HG03064 (cell line): ENCODE measurements at regions not wholly inside any gene's neighbourhood (a gene's known extent, or its start where the extent isn't known, plus 50 kb on each side); places are given as distances from the start of the nearest gene placed in this dataset.
"Not testable (repeated sequence)": the region's sequence is repeated elsewhere in the genome, so short reads cannot be mapped to it uniquely, and the experiment has no call there.

ENCODE experiments used
- ATAC-seq: cut with Tn5 transposase; IDR thresholded peaks from one replicate; pipeline ENCODE4 v1.9.1; 2021; ENCODE audit warnings: low read depth; ENCODE audit not compliant: unreplicated experiment

- no peak for ATAC-seq
These were observed 201.3 kb downstream of the AKAP7 start for GRCh38 chr6:131336596-131336995.

DNA sequence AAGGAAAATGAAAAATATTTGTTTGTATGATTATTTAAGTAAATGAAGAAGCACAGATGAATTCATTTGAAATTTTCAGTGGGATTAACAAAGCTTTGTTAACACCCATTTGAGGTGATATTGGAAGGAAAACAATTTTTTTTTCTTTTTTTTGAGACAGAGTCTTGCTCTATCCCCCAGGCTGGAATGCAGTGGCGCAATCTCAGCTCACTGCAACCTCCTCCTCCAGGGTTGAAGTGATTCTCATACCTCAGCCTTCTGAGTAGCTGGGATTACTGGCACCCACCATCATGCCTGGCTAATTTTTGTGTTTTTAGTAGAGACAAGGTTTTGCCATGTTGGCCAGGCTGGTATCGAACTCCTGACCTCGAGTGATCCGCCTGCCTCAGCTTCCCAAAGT lies 211.6 kb downstream of the AKAP7 start:
- not testable (repeated sequence) for ATAC-seq

DNA sequence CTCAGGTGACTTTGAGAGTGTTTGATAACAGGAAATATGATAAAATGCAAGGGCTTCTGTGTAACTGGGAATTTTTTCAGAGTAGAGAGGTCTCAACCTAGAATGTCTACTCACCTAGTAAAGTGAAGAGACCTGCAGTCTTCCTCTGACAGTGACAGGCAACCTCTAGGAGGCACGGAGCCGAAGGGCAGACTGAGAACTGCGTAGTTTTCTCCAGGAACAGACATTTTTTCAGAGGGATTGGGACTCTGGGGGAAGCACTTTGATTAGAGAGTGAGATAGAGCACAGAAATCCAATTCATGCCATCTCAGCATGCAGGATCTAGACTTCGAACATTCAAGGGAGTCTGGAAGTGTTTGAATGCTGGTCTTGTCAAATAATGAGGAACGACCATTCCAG lies 213.3 kb downstream of the AKAP7 start:
- ATAC-seq, result no peak

DNA sequence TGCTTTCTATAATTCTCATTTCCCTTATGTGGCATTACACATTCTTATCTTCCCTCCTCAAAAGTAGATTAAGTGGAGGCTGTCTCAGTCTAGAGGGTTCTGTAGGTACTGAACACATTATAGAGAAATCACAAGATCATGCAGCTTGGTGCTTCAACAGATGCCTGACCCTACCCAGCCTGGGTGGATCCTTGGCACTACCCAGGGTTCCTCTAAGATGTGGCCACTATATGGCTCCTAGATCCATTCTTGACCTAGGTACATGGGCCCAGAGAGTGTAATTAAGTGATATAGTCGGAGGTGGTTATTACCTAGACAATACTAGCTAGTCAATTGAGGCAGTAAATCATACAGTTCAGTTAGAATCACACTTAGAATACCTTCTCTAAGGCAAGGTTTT lies 213.9 kb downstream of the AKAP7 start:
- ATAC-seq, result no peak

DNA sequence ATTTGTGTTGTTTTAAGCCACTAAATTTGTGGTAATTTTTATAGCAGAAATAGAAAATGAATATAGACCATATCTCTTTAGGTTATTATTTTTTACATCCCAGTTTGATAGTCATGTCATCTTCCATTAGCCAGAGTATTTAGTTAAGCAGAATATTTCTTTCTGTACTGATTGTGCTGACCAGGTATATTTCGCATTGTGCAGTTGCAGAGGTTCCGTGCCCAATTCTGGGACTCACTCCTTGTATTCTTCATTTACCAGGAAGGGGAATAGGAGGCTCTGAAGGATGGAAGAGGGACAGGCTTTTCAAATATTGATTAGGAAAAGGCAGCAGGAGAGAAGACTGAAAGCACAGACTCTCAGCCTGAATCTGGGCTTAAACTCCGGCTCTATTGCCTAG lies 217.8 kb downstream of the AKAP7 start:
- no peak for ATAC-seq

DNA sequence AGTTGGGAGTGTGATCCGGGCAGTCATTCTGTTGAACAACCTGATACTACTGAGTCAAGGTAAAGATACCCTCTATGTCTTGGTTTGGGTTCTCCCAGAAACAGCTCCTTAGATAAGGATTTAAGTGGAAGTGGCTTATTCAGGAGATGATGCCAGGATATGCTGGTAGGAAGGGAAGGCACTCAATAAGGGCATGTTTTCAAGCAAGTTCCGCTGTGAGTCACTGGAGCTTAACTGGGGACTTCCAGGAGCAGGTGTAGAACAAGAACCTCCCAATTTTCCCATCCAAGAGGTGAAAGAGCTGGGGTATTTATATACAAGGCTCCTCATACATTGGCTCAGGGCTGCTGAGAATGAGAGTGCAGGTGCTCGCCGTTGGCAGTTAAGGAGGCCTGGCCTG lies 218.6 kb downstream of the AKAP7 start:
- ATAC-seq, result no peak

DNA sequence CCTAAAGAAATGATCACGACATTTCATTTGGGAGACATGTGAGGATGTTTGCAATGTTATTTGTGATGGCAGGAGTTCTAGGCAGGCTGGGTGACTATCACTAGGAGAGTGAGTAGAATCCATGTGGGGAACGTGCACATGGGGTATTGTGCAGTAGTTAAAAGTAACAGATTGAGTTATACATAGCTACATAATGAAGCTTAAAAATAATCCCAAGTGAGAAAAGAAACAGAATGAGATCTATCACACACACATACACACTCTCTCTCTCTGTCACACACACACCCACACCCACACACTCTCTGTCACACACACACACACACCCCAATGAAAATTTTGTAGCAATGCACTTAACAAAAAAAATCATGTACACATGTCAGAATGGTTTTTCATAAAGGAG lies 218.7 kb upstream of the ARG1 start:
- ATAC-seq, result no peak

DNA sequence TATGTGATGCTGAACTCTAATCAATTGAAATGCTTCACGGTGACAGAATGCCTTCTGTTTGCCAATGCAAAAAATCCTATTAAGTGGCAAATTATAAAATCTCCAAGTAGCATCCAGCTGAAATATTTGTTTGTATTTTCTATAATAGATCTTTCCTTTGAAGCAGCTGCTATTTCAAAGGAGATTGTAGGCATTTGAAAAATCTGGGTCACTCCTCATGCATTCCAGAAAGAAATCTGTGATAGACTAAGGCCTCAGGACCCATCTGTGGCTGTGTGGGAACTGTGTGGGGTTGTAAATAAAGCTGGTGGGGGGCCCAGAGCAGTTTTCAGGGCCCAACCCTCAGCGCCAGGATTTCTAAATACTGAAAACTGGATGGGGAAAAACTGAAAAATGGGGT lies 216.9 kb upstream of the ARG1 start:
- no peak for ATAC-seq

DNA sequence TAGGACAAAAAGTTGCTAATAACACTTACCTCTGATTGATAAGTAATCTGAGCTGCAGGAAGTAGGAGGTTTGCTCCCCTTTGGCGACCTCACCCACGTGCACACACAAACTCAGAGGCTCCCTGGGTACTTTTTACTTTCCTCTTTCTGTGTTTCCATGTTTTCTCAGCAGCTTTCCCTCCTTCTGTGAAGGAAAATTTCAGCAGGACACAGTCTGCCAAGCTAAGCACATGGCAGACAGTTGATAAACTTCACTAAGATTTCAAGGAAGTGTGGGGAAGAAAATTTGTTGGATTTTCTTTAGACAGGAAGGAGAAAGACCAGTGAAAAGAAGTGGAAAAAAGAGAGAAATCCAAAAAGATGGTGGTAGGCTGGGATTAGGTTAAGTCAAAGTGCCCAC lies 215.5 kb upstream of the ARG1 start:
- no peak for ATAC-seq

DNA sequence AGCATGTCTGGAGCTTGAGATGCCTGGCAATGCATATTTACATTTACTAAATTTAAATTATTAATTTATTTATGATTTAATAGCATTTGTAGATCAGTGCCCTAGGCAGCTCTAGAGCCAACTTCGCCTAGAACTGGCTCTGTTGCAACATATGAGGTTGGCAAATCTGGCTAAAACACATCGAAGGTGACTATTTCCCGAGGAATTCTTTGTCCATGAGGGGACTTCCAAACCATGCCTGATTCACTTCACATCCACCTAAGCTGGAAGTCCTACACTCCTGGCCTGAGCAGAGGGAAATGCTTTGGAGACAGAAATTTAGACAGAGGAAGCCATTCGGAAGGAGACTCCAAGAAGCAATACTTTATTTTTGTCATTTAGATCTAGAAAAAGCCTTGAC lies 211.0 kb upstream of the ARG1 start:
- no peak for ATAC-seq

GRCh38 chr6:131362696-131363095 lies 210.3 kb upstream of the ARG1 start:
- ATAC-seq, result no peak

- ATAC-seq, result no peak
These were observed 208.8 kb upstream of the ARG1 start for GRCh38 chr6:131363947-131364834.

GRCh38 chr6:131366223-131366622 lies 206.8 kb upstream of the ARG1 start:
- ATAC-seq, result no peak

- no peak for ATAC-seq
These were observed 205.7 kb upstream of the ARG1 start for GRCh38 chr6:131367206-131367873.

- peak; percentile 69 for ATAC-seq
These were observed 204.7 kb upstream of the ARG1 start for GRCh38 chr6:131368198-131368911.

GRCh38 chr6:131372535-131372934 lies 200.5 kb upstream of the ARG1 start:
- no peak for ATAC-seq

GRCh38 chr6:131377112-131377705 lies 195.8 kb upstream of the ARG1 start:
- ATAC-seq, result no peak

DNA sequence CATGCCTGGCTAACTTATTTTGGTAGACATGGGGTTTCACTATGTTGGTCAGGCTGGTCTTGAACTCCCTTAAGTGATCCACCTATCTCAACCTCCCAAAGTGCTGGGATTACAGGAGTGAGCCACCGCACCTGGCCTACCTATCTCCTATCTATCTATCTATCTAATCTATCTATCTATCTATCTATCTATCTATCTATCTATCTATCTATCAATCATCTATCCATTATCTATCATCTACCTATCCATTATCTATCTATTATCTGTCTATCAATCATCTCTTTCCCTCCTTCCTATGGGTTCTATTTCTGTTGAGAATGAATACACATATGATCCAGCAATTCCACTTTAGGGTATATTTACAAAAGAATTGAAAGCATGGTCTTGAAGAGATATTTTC lies 194.2 kb upstream of the ARG1 start:
- ATAC-seq, result no peak

GRCh38 chr6:131379948-131380347 lies 193.1 kb upstream of the ARG1 start:
- no peak for ATAC-seq

GRCh38 chr6:131381052-131381708 lies 191.8 kb upstream of the ARG1 start:
- ATAC-seq, result no peak

DNA sequence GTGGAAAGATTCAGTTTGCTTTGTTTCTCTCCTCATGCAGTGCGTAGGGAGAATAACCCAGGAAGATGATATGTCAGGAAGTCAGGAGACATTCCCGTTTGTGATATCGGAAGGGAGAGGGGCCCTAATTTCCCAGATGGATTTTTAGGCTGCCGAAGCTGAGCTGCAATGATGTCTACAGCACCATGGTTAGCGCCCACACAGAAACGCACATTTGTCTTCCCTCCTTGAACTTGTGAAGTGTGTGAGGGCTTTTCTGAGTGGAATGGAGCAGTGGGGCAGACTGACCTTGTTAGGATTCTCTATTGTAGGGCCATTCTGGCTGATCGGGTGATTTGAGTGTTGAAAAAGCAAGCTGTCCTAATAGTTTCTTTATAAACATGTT lies 191.3 kb upstream of the ARG1 start:
- no peak for ATAC-seq
